Activated CD4-positive, CD25-positive, alpha-beta regulatory T cell treated with anti-CD3 and anti-CD28 coated beads, Interleukin-2, amount 50 U/mL, for 16 hours (primary cell): ENCODE measurements at regions not wholly inside any gene's neighbourhood (a gene's known extent, or its start where the extent isn't known, plus 50 kb on each side); places are given as distances from the start of the nearest gene placed in this dataset.

Source experiments
- DNase-seq: peaks from one replicate; pipeline ENCODE4 v3.0.0-alpha.2; 2020; ENCODE audit warnings: low read depth, low spot score

- no peak for DNase-seq
Observed at GRCh38 chr12:91630083-91630482, 447.5 kb upstream of the DCN start.

DNA sequence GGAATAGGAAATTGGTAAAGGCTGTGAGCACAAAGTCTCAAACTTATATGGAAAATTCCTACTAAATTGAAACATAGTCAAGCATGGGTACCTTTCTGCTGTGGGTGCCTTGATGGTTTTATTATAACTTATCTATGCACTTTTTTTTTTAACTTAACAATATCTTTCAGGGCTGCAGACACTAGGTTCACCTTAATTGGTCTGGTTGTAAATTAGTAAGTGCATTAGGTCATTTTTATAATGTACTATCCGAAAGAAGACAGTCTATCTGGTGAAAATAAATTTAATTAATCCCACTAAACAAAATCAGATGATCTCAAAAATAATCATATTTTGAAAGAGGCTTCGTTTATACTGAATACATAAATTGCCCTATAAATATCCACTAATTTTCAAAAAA lies 446.8 kb upstream of the DCN start:
- DNase-seq = no peak

DNA sequence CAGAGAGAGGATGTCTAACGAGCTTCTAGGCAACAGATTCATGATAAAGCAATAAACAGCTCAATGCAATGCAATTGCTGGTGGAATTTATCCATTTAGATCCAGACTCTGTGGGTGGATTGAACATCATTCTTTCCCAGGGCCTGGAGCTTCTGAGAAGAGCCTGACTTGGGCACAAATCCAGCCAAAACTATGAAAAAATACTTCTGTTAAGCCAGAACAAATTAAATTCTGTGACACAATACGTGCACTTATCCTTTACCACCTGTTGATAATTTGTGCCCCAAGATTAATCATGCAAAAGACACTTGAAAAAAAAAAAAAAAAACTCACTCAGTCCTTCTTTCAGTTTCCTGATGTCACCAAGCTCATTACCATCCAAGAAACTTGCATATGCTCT lies 446.0 kb upstream of the DCN start:
- no peak for DNase-seq

DNA sequence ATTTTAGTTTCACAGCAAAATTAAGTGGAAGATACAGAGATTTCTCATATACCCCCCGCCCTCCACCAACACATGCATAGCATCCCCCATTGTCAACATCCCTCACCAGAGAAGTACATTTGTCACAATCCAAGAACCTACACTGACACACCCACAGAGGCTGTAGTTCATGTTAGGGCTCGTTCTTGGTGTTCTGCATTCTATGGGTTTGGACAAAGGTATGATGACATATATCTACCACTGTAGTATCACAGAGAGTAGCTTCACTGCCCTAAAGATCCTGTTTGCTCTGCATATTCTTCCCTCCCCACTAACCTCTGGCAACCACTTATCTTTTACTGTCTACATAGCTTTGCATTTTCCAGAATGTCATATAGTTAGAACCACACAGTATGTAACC lies 444.6 kb upstream of the DCN start:
- DNase-seq = no peak

- DNase-seq = no peak
Observed at GRCh38 chr12:91622981-91623380, 440.4 kb upstream of the DCN start.

DNA sequence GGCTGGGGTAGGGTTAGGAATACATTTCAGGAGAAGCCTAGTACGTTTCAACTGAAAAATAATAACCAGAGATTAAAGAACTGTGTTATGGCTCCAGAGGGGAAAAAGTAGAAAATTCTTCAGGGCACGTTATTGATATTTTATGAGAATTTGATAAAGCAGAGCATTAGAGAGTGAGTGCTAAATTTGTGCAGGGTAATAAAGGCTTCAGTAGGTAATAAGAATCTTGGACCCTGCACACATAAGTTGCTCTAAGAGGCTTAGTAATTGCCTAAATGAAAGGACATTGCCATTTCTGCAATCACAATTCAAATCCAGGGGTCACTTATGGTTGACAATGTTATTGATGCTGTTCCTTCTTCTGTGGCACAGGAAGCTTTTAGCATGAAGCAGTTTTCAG lies 439.4 kb upstream of the DCN start:
- DNase-seq = no peak

DNA sequence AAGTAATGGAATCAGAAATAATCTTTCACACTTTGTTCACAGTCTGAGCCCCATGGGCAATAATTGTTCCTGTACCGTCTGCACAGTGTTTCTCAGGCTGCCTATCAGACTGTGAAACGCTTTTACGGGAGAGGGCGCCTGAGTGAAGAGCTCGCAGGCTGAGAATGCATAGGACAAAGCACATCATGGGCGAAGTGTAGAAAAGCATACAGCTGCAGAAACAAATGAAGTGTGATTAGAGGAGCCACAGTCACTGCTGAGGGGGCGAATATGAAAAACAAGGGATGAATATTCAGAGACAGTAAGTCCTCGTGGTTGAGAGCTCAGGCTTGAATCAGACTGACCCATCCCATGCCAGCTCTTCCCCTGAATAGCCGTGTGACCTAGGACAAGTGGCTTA lies 438.4 kb upstream of the DCN start:
- no peak for DNase-seq

DNA sequence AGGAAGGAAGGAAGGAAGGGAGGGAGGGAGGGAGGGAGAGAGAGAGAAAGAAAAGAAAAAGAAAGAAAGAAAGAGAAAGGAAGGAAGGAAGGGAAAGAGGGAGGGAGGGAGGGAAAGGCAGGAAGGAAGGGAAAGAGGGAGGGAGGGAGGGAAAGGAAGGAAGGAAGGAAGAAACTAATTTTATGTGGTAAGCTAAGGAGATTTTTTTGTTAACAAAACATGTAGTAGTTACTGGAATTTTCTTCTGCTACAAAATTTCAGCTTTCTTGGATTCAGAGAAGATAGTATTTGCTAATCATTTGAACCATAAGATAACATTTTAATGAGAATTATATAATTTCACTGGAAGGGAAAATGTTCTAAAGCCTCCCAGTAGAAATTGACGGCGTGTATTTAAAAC lies 437.8 kb upstream of the DCN start:
- DNase-seq = no peak

DNA sequence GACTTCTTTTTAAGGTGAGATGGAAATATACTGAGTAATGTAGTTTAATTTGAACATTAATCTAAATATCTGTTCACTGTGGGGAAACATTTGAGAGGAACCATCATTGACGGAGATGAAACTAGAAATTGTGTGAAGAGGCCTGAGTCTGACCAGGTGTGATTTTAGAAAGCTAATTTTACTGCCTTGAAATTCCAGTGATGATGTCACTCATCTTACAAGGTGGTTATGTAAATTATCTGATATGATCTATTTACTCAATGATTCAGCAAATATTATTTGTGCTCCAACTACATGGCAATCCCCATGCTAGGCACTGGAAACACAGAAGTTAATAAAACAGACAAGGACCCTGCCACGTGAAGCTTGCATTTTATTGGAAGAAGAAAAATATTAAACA lies 435.7 kb upstream of the DCN start:
- no peak for DNase-seq

DNA sequence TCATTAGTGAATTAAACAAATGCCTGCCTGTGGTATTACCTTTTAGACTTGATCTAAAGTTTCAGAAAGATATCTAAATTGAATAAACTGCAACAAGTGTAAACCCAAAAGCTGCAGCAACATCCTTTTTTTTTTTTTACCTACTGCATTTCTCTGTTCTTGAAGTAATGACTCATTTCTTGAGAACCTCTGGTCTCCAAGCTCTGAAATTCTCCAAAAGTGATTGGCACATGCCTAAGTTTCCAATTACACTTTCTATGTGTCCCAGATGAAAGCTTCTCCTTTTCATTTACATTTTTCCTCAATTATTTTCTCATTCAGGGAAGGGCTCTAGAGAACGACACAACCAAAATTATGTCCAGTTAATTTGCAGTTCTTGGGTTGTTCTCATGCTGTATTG lies 435.2 kb upstream of the DCN start:
- no peak for DNase-seq

GRCh38 chr12:91616416-91616815 lies 433.8 kb upstream of the DCN start:
- DNase-seq = no peak

DNA sequence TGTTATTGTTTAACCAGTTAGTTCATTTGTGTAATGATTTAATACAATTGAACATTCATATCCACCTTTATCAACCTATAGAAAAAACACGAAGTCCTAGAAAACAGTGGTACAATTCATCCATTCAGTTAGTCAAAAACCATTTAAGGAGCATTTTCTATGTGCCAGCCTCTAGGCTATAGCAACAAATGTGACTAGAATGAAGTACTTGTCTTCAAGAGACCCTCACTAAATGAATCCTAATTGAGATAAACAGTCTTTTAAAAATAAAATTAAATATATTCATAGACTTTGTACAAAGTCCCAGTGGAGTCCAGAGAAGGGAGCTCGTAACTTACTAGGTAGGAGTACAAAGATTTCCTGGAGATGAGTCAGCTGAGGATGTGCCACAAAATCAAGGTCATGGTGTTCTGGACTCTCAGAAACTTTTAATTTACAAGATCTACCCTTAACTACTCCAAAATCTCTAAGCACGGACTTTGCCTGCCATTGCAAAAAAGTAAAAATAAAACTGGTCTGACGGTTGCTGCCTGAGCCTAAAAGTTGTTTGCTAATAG lies 430.7 kb upstream of the DCN start:
- DNase-seq = no peak

GRCh38 chr12:91610561-91610960 lies 427.9 kb upstream of the DCN start:
- no peak for DNase-seq

DNA sequence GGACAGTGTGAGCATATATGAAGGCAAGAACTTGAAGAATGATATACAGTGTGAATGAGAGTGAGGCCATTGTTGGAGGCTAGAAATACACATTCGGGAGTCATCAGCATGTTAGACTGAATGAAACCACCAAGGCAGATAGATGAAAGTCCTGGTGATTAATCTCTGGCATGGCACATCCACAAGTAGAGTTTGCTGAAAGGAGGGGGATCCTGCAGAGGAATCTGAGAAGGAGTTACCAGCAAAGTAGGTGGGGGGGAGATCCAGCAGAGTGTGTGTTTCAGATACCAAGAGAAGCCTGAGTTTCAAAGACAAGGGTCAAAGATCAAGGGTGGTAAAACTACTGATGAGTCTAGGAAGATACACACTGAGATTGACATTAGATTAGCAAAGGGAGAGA lies 426.7 kb upstream of the DCN start:
- DNase-seq = no peak

GRCh38 chr12:91608542-91608941 lies 425.9 kb upstream of the DCN start:
- no peak for DNase-seq

- no peak for DNase-seq
Observed at GRCh38 chr12:91606662-91607377, 424.2 kb upstream of the DCN start.

- no peak for DNase-seq
Observed at GRCh38 chr12:91604897-91605296, 422.3 kb upstream of the DCN start.

DNA sequence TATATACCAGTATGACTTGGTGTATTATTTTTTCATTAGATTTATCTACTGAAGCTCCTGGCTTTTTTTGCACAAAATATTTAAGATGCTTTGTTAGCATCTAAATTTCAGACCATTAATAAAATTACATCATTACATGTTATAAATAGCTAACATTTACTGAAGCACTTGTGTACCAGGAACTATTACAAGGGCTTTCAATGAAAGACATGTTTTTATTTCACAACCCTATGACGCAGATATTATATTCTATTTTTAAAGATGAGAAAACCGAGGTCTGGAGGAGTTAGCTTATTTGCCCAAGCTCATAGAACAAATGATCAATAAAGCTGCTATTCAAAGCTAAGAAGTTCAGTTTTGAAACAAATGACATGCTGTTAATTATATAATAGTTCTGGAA lies 420.4 kb upstream of the DCN start:
- no peak for DNase-seq

GRCh38 chr12:91601054-91601453 lies 418.4 kb upstream of the DCN start:
- DNase-seq = no peak

DNA sequence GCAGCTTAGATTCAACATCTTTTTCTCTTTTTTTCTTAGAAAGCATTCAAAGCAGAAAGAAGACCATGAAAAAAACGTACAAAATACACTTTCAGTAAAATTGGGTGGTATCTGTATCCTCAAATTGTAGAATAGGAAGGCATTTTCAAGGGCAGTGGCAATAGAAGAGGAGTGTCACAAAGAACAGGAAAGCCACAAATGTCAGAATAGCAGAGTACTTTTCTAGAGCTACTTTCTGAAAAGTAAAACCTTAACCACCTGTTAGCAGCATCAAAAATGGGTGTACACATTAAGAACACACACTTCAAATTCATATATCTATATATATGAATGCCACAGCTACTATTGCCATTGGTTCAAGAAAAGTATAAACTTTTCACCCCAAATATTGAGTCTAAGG lies 412.1 kb upstream of the DCN start:
- no peak for DNase-seq

DNA sequence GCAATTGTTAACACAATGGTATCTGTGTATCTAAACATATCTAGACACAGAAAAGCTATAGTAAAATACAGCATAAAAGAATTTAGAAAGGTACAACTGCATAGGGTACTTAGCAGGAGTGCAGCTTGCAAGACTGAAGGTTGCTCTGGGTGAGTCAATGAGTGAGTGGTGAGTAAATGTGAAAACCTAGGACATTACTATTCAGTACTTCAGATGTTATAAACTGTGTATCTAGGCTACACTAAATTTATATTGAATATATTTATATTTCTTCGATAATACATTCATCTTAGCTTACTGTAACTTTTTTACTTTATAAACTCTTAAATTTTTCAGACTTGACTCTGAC lies 409.0 kb upstream of the DCN start:
- no peak for DNase-seq

DNA sequence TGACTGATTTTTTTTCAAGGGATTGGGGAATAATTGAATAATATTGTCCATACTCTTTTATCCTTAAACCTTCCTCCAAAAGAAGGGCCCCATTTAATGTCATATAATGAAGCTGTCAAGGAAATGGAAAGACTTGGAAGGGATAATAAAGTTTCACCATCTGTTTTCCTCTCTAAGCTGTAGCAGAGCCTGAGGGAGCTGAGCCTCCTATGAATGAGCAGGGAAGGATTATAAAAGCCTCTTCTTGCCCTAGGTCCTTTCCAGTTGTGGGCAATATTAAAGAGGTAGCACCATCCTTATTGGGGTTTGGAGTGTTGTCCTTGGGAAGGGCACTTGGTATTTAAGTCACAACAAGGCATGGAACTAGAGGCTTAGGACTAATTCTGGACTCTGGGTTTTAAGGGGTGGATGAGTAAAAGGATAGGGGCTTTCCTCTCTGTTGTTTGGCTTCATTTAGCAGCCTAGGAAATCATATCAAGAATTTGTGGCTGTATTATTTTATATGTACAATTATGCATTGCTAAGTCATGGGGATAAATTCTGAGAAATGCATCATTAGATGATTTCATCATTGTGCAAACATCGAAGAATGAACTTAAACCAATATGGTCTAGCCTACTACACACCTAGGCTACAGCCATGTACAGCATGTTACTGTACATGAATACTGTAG lies 408.5 kb upstream of the DCN start:
- no peak for DNase-seq

- DNase-seq = no peak
Observed at GRCh38 chr12:91588874-91589454, 406.3 kb upstream of the DCN start.
